ENCODE measurements at regions not wholly inside any gene's neighbourhood (a gene's known extent, or its start where the extent isn't known, plus 50 kb on each side); places are given as distances from the start of the nearest gene placed in this dataset.

DNA sequence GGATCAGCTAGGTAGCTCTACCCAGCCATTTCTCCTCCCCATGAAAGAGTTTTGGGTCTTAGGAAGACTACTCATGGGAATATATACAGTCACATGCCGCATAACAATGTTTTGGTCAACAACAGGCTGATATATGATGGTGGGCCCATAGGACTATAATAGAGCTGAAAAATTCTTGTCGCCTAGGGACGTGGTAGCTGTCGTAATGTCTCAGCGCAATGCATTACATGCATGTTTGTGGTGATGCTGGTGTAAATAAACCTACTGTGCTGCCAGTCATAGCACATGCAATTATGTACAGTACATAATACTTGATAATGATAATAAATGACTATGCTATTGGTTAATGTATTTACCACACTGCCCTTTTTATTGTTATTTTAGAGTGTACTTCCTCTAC is 78.2 kb upstream of the DLX6 start:
- ChIA-PET CTCF (interaction anchor here in 1 of 2 donors (0.6 kb wide), 1 partner anchor 787 kb away, joined by 8 read pairs; no protein-coding TSS in a partner anchor), POLR2A (no interaction called here)
- H3K4me3 ChIP-seq (ENCODE audit: control insufficient read depth in 1 of 2, extremely low read depth in 1 of 2, low read length in 1 of 2): no peak overlapping the region
- WGBS (ENCODE audit: insufficient coverage): no CpG with 5 or more reads among the region's 5 CpGs
- Mint-ChIP-seq H3K4me3 (no peak overlapping the region), H3K4me1 (no peaks in the 10 kb centered on the region), H3K9me3 (no peaks in the 10 kb centered on the region), H3K36me3 (no peaks in the 10 kb centered on the region), H3K27me3 (peaks cover 13 to 27% of the 10 kb centered on the region in 2 donors), H3K27ac (no peak overlapping the region)
- ATAC-seq (replicated peaks in 1 of 4): no peak
- DNase-seq: no peak
- peaks cover 0 to 5% of the 10 kb centered on the region in 2 experiments for H3K27me3 ChIP-seq (replicated peaks in 1 of 2; ENCODE audit: control insufficient read depth in 2 of 2, extremely low read depth in 1 of 2, insufficient read depth in 2 of 2, low read length in 1 of 2)
- no peaks in the 10 kb centered on the region for H3K36me3 ChIP-seq (ENCODE audit: control insufficient read depth in 2 of 2, extremely low read depth in 1 of 2, insufficient read depth in 1 of 2, low read length in 1 of 2)
- H3K4me1 ChIP-seq (ENCODE audit: control insufficient read depth in 1 of 2, extremely low read depth in 1 of 2, insufficient read depth in 2 of 2, low read length in 2 of 2): no peaks in the 10 kb centered on the region
- no peak overlapping the region for H3K27ac ChIP-seq (ENCODE audit: low read length)
- H3K9me3 ChIP-seq: no peaks in the 10 kb centered on the region

DNA sequence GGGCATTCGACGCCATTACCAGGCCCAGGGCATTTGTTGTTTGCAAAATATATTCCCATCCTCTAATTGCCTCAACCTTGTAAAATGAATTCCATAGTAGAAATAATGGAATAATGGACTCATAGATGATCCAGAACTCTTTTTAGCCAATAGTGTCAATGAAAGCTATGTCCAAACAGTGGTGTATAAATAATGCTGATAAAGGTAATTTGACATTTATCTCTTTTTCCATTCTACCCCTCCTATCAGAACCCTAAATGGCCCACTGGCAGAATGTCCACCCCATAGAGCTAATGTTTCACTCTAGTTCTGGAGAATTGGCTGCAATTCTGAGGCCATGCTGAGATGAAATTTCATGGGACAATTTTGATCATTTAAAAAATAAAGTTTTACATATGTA is 76.4 kb upstream of the DLX6 start:
- ChIA-PET POLR2A (no interaction called here), CTCF (no interaction called here)
- Mint-ChIP-seq H3K4me3 (no peak overlapping the region), H3K36me3 (no peaks in the 10 kb centered on the region), H3K27me3 (peaks cover 8 to 21% of the 10 kb centered on the region in 2 donors), H3K4me1 (no peaks in the 10 kb centered on the region), H3K9me3 (no peaks in the 10 kb centered on the region), H3K27ac (no peak overlapping the region)
- Histone ChIP-seq H3K4me1 (ENCODE audit: control insufficient read depth in 1 of 2, extremely low read depth in 1 of 2, insufficient read depth in 2 of 2, low read length in 2 of 2) (no peaks in the 10 kb centered on the region), H3K27me3 (replicated peaks in 1 of 2; ENCODE audit: control insufficient read depth in 2 of 2, extremely low read depth in 1 of 2, insufficient read depth in 2 of 2, low read length in 1 of 2) (peaks cover 0 to 3% of the 10 kb centered on the region in 2 experiments), H3K27ac (ENCODE audit: low read length) (no peak overlapping the region), H3K36me3 (ENCODE audit: control insufficient read depth in 2 of 2, extremely low read depth in 1 of 2, insufficient read depth in 1 of 2, low read length in 1 of 2) (no peaks in the 10 kb centered on the region), H3K4me3 (ENCODE audit: control insufficient read depth in 1 of 2, extremely low read depth in 1 of 2, low read length in 1 of 2) (no peak overlapping the region), H3K9me3 (no peaks in the 10 kb centered on the region)
- no peak for ATAC-seq (replicated peaks in 1 of 4)
- no peak for DNase-seq
- no CpG with 5 or more reads among the region's 2 CpGs for WGBS (ENCODE audit: insufficient coverage)

DNA sequence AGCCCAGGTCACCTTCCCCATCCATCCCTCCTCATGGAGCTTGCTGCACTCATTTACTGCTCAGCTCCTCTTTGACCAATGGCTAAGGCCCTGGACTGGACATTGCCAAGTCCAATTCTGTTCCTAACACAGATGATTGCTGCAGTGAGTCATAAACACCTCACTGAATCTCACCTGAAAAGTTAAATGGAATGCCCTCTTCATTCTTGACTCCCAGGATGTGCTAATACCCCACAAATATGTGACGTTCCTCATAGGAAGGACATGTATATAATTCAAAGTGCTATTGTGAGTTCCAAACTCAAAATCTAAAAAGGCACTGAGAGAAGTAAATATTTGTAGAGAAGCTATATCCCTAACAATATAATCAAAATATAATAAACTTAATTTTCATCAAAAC is 73.5 kb upstream of the DLX6 start:
- WGBS (ENCODE audit: insufficient coverage): no CpG with 5 or more reads among the region's 1 CpG
- no peaks in the 10 kb centered on the region for H3K4me1 ChIP-seq (ENCODE audit: control insufficient read depth in 1 of 2, extremely low read depth in 1 of 2, insufficient read depth in 2 of 2, low read length in 2 of 2)
- Mint-ChIP-seq H3K4me1 (no peaks in the 10 kb centered on the region), H3K27ac (no peak overlapping the region), H3K4me3 (no peak overlapping the region), H3K9me3 (no peaks in the 10 kb centered on the region), H3K27me3 (peaks cover 3 to 20% of the 10 kb centered on the region in 2 donors), H3K36me3 (no peaks in the 10 kb centered on the region)
- H3K36me3 ChIP-seq (ENCODE audit: control insufficient read depth in 2 of 2, extremely low read depth in 1 of 2, insufficient read depth in 1 of 2, low read length in 1 of 2): no peaks in the 10 kb centered on the region
- ChIA-PET POLR2A (no interaction called here), CTCF (no interaction called here)
- ATAC-seq (replicated peaks in 1 of 4): no peak
- H3K9me3 ChIP-seq: no peaks in the 10 kb centered on the region
- peaks cover 0 to 1% of the 10 kb centered on the region in 2 experiments for H3K27me3 ChIP-seq (replicated peaks in 1 of 2; ENCODE audit: control insufficient read depth in 2 of 2, extremely low read depth in 1 of 2, insufficient read depth in 2 of 2, low read length in 1 of 2)
- H3K4me3 ChIP-seq (ENCODE audit: control insufficient read depth in 1 of 2, extremely low read depth in 1 of 2, low read length in 1 of 2): no peak overlapping the region
- DNase-seq: no peak
- no peak overlapping the region for H3K27ac ChIP-seq (ENCODE audit: low read length)

- ATAC-seq (replicated peaks in 1 of 4) (no peak), DNase-seq (no peak)
- no peaks in the 10 kb centered on the region for H3K9me3 ChIP-seq
- Mint-ChIP-seq H3K36me3 (no peaks in the 10 kb centered on the region), H3K4me1 (no peaks in the 10 kb centered on the region), H3K27ac (no peak overlapping the region), H3K4me3 (no peak overlapping the region), H3K9me3 (no peaks in the 10 kb centered on the region), H3K27me3 (peaks cover 3 to 20% of the 10 kb centered on the region in 2 donors)
- no peak overlapping the region for H3K4me3 ChIP-seq (ENCODE audit: control insufficient read depth in 1 of 2, extremely low read depth in 1 of 2, low read length in 1 of 2)
- POLR2A ChIA-PET: no interaction called here
- no peak overlapping the region for H3K27ac ChIP-seq (ENCODE audit: low read length)
- H3K4me1 ChIP-seq (ENCODE audit: control insufficient read depth in 1 of 2, extremely low read depth in 1 of 2, insufficient read depth in 2 of 2, low read length in 2 of 2): no peaks in the 10 kb centered on the region
- H3K36me3 ChIP-seq (ENCODE audit: control insufficient read depth in 2 of 2, extremely low read depth in 1 of 2, insufficient read depth in 1 of 2, low read length in 1 of 2): no peaks in the 10 kb centered on the region
- WGBS (ENCODE audit: insufficient coverage): 69% methylated on average over 2 of the region's 9 CpGs
- no peaks in the 10 kb centered on the region for H3K27me3 ChIP-seq (replicated peaks in 1 of 2; ENCODE audit: control insufficient read depth in 2 of 2, extremely low read depth in 1 of 2, insufficient read depth in 2 of 2, low read length in 1 of 2)
- CTCF ChIA-PET: no interaction called here
Observed at GRCh38 chr7:96933067-96933645, 72.2 kb upstream of the DLX6 start.

DNA sequence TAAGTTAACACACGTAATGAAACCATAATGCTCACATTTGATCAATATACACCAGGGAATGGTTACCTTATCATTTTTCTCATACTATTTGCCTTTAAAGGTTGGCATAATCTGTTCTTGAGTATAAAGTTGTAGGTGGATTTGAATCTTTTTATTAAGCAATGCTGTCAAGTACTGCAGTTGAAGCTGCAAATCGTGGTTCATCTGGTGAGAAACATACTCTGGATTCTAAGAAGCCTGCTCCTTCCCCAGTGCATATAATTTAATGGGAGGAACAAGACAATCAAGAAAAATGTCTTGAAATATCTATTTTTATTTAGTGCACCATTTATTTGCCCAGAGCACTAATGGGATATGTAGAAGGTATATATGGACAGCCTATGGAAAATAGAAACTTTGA is 68.7 kb upstream of the DLX6 start:
- no peaks in the 10 kb centered on the region for H3K27me3 ChIP-seq (replicated peaks in 1 of 2; ENCODE audit: control insufficient read depth in 2 of 2, extremely low read depth in 1 of 2, insufficient read depth in 2 of 2, low read length in 1 of 2)
- Mint-ChIP-seq H3K36me3 (no peaks in the 10 kb centered on the region), H3K27ac (no peak overlapping the region), H3K4me3 (no peak overlapping the region), H3K27me3 (peaks cover 2 to 12% of the 10 kb centered on the region in 2 donors), H3K9me3 (no peaks in the 10 kb centered on the region), H3K4me1 (no peaks in the 10 kb centered on the region)
- no CpG with 5 or more reads among the region's 2 CpGs for WGBS (ENCODE audit: insufficient coverage)
- H3K9me3 ChIP-seq: no peaks in the 10 kb centered on the region
- no peaks in the 10 kb centered on the region for H3K36me3 ChIP-seq (ENCODE audit: control insufficient read depth in 2 of 2, extremely low read depth in 1 of 2, insufficient read depth in 1 of 2, low read length in 1 of 2)
- no peak overlapping the region for H3K4me3 ChIP-seq (ENCODE audit: control insufficient read depth in 1 of 2, extremely low read depth in 1 of 2, low read length in 1 of 2)
- POLR2A ChIA-PET: no interaction called here
- H3K4me1 ChIP-seq (ENCODE audit: control insufficient read depth in 1 of 2, extremely low read depth in 1 of 2, insufficient read depth in 2 of 2, low read length in 2 of 2): no peaks in the 10 kb centered on the region
- ATAC-seq (replicated peaks in 1 of 4): no peak
- no peak overlapping the region for H3K27ac ChIP-seq (ENCODE audit: low read length)
- DNase-seq: no peak
- CTCF ChIA-PET: no interaction called here

DNA sequence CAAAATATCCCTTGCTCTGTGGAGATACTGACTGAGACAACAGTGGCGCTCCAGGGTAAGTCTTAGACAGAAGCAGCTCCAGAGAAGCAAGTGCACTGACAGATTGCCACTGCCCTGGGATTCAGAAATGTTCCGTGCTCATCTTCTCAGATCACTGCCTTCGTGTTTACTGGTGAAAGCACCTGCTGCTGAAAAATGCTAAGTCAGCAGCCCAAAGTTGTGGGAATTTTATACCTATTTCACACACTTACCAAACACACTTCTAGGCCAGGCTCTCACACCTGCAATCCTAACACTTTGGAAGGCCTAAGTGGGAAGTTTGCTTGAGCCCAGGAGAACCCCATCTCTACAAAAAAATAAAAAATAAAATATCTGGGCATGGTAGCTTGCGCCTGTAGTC is 63.2 kb upstream of the DLX6 start:
- no peaks in the 10 kb centered on the region for H3K4me1 Mint-ChIP-seq
- DNase-seq (no peak), ATAC-seq (replicated peaks in 1 of 4) (no peak)
- Histone ChIP-seq H3K27me3 (replicated peaks in 1 of 2; ENCODE audit: control insufficient read depth in 2 of 2, extremely low read depth in 1 of 2, insufficient read depth in 2 of 2, low read length in 1 of 2) (no peaks in the 10 kb centered on the region), H3K27ac (ENCODE audit: low read length) (no peak overlapping the region), H3K36me3 (ENCODE audit: control insufficient read depth in 2 of 2, extremely low read depth in 1 of 2, insufficient read depth in 1 of 2, low read length in 1 of 2) (no peaks in the 10 kb centered on the region), H3K4me1 (ENCODE audit: control insufficient read depth in 1 of 2, extremely low read depth in 1 of 2, insufficient read depth in 2 of 2, low read length in 2 of 2) (no peaks in the 10 kb centered on the region), H3K4me3 (ENCODE audit: control insufficient read depth in 1 of 2, extremely low read depth in 1 of 2, low read length in 1 of 2) (no peak overlapping the region), H3K9me3 (no peaks in the 10 kb centered on the region)
- H3K9me3 Mint-ChIP-seq: no peaks in the 10 kb centered on the region
- H3K27ac Mint-ChIP-seq: no peak overlapping the region
- peaks cover 4 to 6% of the 10 kb centered on the region in 2 donors for H3K27me3 Mint-ChIP-seq
- 83% methylated on average over 2 of the region's 4 CpGs for WGBS (ENCODE audit: insufficient coverage)
- CTCF ChIA-PET: no interaction called here
- POLR2A ChIA-PET: no interaction called here
- H3K4me3 Mint-ChIP-seq: no peak overlapping the region
- H3K36me3 Mint-ChIP-seq: no peaks in the 10 kb centered on the region

DNA sequence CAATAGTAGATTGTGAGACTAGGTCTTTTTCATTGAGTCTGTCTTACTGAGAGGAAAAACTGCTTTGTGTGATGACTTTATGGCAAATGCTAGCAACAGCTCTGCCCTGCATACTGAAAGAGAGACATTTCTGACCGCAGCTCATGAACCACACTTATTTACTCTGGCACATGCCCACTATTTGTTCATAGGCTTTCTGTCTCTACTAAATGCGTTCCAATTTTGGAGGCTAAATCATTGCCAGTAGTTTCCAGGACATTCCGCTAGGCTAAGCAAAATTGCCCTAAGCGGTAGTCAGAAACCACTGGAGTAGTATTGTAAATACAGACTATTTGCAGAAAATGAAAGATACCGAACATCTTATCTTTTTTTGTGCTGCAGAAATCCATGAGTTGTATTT is 55.6 kb upstream of the DLX6 start:
- H3K4me3 ChIP-seq (ENCODE audit: control insufficient read depth in 1 of 2, extremely low read depth in 1 of 2, low read length in 1 of 2): no peak overlapping the region
- H3K27me3 ChIP-seq (replicated peaks in 1 of 2; ENCODE audit: control insufficient read depth in 2 of 2, extremely low read depth in 1 of 2, insufficient read depth in 2 of 2, low read length in 1 of 2): no peaks in the 10 kb centered on the region
- no peak for DNase-seq
- Mint-ChIP-seq H3K27ac (no peak overlapping the region), H3K36me3 (no peaks in the 10 kb centered on the region), H3K9me3 (no peaks in the 10 kb centered on the region), H3K27me3 (peaks cover 12 to 18% of the 10 kb centered on the region in 2 donors), H3K4me3 (no peak overlapping the region), H3K4me1 (no peaks in the 10 kb centered on the region)
- H3K4me1 ChIP-seq (ENCODE audit: control insufficient read depth in 1 of 2, extremely low read depth in 1 of 2, insufficient read depth in 2 of 2, low read length in 2 of 2): no peaks in the 10 kb centered on the region
- no peaks in the 10 kb centered on the region for H3K9me3 ChIP-seq
- ATAC-seq (replicated peaks in 1 of 4): no peak
- CTCF ChIA-PET: no interaction called here
- POLR2A ChIA-PET: no interaction called here
- H3K36me3 ChIP-seq (ENCODE audit: control insufficient read depth in 2 of 2, extremely low read depth in 1 of 2, insufficient read depth in 1 of 2, low read length in 1 of 2): no peaks in the 10 kb centered on the region
- 100% methylated on average over 2 of the region's 5 CpGs for WGBS (ENCODE audit: insufficient coverage)
- no peak overlapping the region for H3K27ac ChIP-seq (ENCODE audit: low read length)

All from T-cell (primary cell).